ENCODE measurements at regions not wholly inside any gene's neighbourhood (a gene's known extent, or its start where the extent isn't known, plus 50 kb on each side); places are given as distances from the start of the nearest gene placed in this dataset.

GRCh38 chr11:131218542-131218941 lies 151.9 kb upstream of the NTM start:
- H3K27me3 ChIP-seq = no peaks in the 10 kb centered on the region
- WGBS = 79% methylated on average over 1 of the region's 1 CpG
- no peaks in the 10 kb centered on the region for H3K4me1 ChIP-seq
- intact Hi-C loops (cut with DNase I) = no loop called here
- no peaks in the 10 kb centered on the region for H3K36me3 ChIP-seq
- H3K9me3 ChIP-seq = no peaks in the 10 kb centered on the region
- H3K27ac ChIP-seq (replicated peaks in 1 of 4) = no peak overlapping the region
- H3K4me3 ChIP-seq = no peak overlapping the region
- DNase-seq (ENCODE audit: extremely low spot score) = no peak
- TF ChIP-seq EP300 (IDR thresholded peaks at IDR 0.05) = no peak
- TF ChIP-seq CTCF (IDR thresholded peaks at IDR 0.05) = no peak
- no peak for TF ChIP-seq POLR2AphosphoS5 (IDR thresholded peaks at IDR 0.05)
- no peak for TF ChIP-seq POLR2A (IDR thresholded peaks at IDR 0.05; ENCODE audit: low read depth)

- intact Hi-C loops (cut with DNase I) = no loop called here
- DNase-seq (ENCODE audit: extremely low spot score) = no peak
- no peaks in the 10 kb centered on the region for H3K9me3 ChIP-seq
- no peak overlapping the region for H3K27ac ChIP-seq (replicated peaks in 1 of 4)
- H3K27me3 ChIP-seq = no peaks in the 10 kb centered on the region
- H3K4me3 ChIP-seq = no peak overlapping the region
- no peaks in the 10 kb centered on the region for H3K4me1 ChIP-seq
- TF ChIP-seq CTCF (IDR thresholded peaks at IDR 0.05) (no peak), POLR2A (IDR thresholded peaks at IDR 0.05; ENCODE audit: low read depth) (no peak), POLR2AphosphoS5 (IDR thresholded peaks at IDR 0.05) (no peak), EP300 (IDR thresholded peaks at IDR 0.05) (no peak)
- H3K36me3 ChIP-seq = no peaks in the 10 kb centered on the region
Observed at GRCh38 chr11:131219646-131220045, 150.8 kb upstream of the NTM start.

GRCh38 chr11:131223198-131223991 lies 147.0 kb upstream of the NTM start:
- intact Hi-C loops (cut with DNase I) = no loop called here
- Histone ChIP-seq H3K27me3 (no peaks in the 10 kb centered on the region), H3K4me1 (no peaks in the 10 kb centered on the region), H3K4me3 (no peak overlapping the region), H3K27ac (replicated peaks in 1 of 4) (no peak overlapping the region), H3K9me3 (peaks cover 0 to 4% (median 0%) of the 10 kb centered on the region in 4 donors), H3K36me3 (no peaks in the 10 kb centered on the region)
- DNase-seq (ENCODE audit: extremely low spot score) = no peak
- TF ChIP-seq POLR2AphosphoS5 (IDR thresholded peaks at IDR 0.05) = no peak

GRCh38 chr11:131228378-131228777 lies 142.0 kb upstream of the NTM start:
- H3K27ac ChIP-seq (replicated peaks in 1 of 4) = no peak overlapping the region
- no peak overlapping the region for H3K4me3 ChIP-seq
- 50% methylated on average over 2 of the region's 2 CpGs for WGBS
- no peaks in the 10 kb centered on the region for H3K36me3 ChIP-seq
- no peaks in the 10 kb centered on the region for H3K4me1 ChIP-seq
- no peaks in the 10 kb centered on the region for H3K27me3 ChIP-seq
- intact Hi-C loops (cut with DNase I) = no loop called here
- H3K9me3 ChIP-seq = peaks cover 0 to 4% (median 0%) of the 10 kb centered on the region in 4 donors
- DNase-seq (ENCODE audit: extremely low spot score) = no peak
- TF ChIP-seq POLR2A (IDR thresholded peaks at IDR 0.05; ENCODE audit: low read depth) (no peak), POLR2AphosphoS5 (IDR thresholded peaks at IDR 0.05) (no peak), CTCF (IDR thresholded peaks at IDR 0.05) (no peak), EP300 (IDR thresholded peaks at IDR 0.05) (no peak)

- H3K27me3 ChIP-seq = no peaks in the 10 kb centered on the region
- no peaks in the 10 kb centered on the region for H3K36me3 ChIP-seq
- DNase-seq (ENCODE audit: extremely low spot score) = no peak
- H3K27ac ChIP-seq (replicated peaks in 1 of 4) = no peak overlapping the region
- TF ChIP-seq EP300 (IDR thresholded peaks at IDR 0.05) (no peak), POLR2A (IDR thresholded peaks at IDR 0.05; ENCODE audit: low read depth) (no peak), CTCF (IDR thresholded peaks at IDR 0.05) (no peak), POLR2AphosphoS5 (IDR thresholded peaks at IDR 0.05) (no peak)
- WGBS = 69% methylated on average over 2 of the region's 2 CpGs
- H3K4me3 ChIP-seq = no peak overlapping the region
- H3K4me1 ChIP-seq = no peaks in the 10 kb centered on the region
- peaks cover 0 to 4% (median 0%) of the 10 kb centered on the region in 4 donors for H3K9me3 ChIP-seq
- intact Hi-C loops (cut with DNase I) = no loop called here
Observed at GRCh38 chr11:131229221-131229620, 141.2 kb upstream of the NTM start.
